SKM-1 (cell line): ENCODE measurements at regions not wholly inside any gene's neighbourhood (a gene's known extent, or its start where the extent isn't known, plus 50 kb on each side); places are given as distances from the start of the nearest gene placed in this dataset.

Experiments used
- DNase-seq: peaks from one replicate; lab custom pipeline; 2025; ENCODE audit not compliant: unreplicated experiment; lab: John Stamatoyannopoulos, UW

DNA sequence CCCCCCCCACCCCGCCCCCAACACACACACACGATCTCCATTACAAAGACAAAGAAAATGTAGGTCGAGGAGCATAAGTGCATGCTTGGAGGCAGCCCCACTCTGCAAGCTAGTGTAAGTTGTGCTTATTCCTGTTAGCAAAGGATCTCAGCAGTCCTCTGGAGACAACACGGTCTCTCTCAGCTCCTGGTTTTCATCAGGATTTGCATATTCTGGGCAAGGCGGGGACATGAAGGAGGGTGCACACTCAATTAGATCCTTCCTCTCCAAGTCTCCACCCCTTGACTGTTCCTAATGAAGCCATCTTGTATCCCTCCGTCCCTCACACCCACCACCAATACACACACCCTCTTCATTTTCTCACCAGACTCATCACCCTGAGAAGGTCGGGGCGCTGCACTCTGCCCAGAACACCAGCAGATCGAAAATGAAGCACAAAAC, 63.8 kb downstream of the MRPL46 start:
- no peak for DNase-seq

DNA sequence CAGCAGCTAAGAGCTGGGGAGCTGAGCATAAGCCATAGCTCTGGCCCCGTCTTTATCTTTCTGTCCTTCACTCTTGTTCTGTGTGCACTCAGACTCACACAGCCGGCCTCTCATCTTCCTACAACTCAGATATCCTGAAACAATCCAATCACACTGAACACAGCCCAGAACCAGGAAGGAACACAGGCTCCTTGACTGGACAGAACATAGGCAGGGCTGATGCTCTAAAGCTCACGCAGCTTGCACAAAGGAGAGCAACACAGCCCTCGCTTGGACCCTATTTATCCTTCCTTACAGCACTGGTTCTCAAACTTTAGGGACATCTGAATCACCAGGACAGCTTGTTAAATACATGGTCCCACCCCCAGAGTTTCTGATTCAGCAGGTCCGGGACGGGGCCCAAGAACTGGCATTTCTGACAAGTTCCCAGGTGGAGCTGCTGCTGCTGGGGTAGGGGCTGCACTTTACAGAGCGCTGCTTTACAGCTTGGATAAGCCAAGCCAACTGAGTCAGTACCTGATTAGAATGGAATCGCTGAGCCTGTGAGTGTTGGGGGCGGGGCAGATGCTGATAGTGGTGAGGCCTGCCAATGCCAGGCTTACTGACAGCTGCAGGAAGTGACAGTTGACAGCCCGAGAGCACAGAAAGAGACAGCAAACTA, 65.1 kb downstream of the MRPL46 start:
- no peak for DNase-seq

DNA sequence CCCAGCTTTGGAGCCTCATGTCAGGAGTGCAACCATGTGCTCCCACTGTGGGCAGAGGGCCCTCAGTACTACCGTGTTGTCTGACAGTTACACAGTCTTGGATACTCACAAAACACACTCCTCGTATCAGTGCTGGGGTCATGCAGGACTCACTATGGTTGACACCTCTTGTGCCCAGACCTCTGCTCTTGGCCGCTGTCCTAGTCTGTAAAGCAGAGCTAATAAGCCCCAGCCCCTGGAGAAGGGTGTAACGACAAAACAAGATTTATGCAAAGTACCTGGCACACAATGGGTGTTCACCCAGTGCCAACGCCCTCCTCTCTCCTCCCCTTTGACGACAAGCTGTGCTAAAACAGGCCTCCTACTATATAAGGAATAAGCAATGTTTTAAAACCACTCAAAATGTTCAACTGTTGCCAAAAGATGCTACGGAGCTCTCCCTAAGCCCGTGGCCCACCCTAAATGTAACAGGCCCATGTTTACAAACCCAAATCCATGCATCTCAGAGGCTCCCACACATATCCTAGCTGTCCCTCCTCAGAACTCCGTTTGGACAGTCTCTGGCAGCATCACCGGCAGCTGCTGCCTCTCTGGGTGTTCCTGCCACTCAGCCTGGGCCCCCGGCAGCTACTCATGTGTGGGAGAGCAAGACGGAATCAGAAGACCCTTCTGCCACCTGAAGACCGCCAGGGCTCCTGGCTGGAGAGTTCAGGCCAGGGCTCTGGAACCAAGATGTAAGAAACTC, 65.8 kb downstream of the MRPL46 start:
- DNase-seq = no peak

DNA sequence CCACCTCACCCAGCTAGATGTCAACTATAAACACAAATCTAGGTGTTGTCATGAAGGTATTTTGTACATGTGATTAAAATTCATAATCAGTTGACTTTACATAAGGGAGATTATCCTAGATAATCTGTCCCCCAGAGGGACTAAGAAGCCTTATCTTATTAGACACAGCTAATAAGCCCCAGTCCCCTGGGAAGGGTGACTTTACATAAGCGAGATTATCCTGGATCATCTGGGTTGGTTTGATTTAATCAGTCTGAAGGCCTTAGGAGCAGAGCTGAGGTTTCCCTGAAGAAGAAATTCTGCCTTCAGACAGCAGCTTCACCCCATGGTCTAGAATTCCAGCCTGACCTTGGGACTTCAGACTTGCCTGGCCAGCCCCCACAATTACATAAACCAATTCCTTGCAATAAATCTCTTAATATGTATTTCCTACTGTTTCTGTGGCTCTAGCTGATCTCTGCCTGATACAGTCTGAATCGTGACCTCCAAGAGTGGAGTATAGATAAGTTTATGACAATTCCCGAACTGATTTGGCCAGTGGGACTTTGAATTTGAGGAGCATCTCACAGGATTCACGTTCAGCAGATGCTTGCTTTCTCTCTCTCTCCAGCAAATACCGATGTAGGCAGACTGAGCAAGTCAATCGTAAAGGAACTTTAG, 66.5 kb downstream of the MRPL46 start:
- DNase-seq = no peak

DNA sequence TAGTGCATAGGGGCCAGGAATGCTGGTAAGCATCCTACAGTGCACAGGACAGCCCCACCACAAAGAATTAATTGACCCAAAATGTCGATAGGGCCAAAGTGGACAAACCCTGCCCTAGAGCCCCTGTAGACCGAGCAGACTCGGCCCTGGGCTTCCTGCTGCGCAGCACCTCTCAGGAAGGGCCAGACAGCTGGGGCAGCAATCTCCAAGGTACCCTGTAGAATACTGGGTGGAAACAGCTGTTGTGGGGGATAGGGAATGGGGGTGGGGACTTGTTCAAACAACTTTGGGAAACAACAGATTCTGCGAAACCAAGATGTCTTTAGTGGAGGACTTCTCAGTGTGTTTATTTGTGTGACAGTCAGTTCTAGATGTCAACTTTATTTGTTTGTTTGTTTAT, 67.1 kb downstream of the MRPL46 start:
- DNase-seq = no peak

DNA sequence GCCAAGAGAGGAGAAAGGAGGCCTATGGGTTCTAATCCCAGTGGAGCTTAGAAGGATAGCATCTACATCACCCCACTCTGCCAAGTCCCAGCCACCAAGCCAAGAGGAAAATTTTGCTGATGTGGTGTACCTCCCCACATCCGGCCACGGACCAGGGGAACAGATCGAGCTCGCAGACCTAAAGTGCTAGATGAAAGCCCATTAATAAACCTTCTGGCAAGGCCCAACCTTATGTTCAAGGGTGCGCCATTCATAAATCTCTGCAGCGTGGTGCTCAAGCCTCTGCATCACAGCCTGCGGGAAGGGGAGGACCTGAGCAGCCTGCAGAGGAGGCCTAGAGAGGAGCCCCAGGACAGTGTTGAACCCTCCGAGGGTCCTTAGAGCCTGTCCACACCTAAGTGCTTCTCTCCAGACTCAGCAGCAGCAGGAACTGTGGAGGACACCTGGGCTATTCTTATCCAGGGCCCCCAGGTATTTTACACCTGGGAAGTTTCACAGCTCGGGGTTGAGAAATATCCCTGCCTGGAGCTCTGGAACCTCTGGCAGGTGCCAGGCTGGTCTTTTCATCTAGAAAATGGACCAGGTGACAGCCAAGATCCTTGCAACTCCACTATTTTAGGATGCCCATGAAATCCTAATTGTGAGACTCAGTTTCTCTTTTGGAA, 68.0 kb downstream of the MRPL46 start:
- no peak for DNase-seq

DNA sequence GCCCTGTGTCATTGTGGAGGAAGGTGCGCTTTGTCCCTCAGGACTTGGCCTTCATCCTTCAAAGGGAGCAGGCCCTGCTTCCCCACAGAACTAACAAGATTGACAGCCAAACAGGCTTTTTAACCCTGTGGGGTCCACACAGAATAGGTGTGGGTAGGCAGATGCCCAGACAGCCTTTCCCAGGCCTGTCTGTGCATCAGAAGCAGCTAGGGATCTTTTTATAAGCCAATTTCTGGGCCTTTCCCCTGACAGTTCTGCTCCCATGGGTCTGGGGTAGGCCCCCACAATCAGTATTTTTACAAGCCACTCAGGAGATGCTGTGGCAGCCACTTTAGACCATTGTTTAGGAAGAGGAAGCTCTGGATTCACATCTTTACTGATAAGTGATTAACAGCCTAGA, 69.2 kb downstream of the MRPL46 start:
- no peak for DNase-seq

DNA sequence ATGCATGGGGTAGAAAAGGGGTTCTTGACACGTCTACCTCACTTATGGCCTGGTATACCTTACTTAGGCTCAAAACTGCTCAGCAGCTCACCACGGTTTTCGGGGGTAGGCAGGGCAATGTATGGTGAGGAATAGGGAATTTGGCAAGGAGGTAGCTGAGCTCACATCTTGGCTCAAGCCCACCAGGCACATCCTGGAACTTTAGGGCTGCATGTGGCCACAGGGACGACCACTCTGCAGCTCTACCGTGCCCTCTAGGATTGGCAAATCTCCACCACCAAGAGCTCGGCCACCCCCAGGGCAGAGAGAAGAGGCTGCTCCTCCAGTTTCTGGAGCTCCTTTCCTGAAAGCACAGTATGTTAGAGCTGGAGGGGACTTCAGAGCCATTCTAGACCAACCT, 69.7 kb downstream of the MRPL46 start:
- no peak for DNase-seq

DNA sequence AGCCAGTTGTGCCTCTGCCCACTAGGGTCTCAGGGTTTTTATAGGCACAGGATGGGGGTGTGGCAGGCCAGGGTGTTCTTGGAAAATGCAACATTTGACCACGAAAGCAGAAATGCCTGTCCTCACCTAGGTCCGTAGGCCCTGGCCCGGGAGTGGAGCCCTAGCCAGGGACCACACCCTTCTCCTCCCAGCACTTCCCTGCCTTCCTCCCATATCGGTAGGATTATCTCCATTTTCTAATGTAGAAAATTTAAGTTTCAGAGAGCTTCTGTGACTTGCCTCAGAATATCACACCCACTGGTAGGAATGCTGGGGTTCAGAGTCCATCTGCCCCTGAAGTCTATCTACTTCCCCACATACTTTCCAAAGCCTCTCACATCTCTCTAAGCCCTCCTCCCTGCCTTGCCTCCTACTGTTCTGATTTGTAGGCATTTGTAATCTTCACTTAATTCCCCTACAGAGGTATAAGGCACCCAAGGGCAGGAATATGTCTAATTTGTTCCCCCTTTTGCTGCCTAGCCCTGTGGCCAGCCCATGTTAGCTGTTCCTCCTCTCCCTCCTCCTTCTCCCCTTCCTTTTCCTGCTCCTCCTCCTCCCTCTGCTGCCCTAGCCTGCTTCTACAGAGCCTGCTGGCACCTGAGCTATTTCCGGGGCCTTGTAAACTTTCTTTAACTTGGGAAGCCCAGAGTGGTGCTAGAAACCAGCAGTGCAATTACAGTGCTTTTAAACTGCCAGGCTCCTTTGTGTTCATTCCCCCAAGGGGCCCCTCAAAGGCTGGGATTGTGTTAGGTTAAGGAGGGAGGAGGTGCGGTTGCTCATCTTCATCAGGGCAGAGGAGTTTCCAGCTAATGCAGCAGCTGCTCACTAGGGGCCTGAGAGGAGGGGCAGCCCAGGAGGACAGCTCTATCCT, 71.1 kb downstream of the MRPL46 start:
- no peak for DNase-seq

DNA sequence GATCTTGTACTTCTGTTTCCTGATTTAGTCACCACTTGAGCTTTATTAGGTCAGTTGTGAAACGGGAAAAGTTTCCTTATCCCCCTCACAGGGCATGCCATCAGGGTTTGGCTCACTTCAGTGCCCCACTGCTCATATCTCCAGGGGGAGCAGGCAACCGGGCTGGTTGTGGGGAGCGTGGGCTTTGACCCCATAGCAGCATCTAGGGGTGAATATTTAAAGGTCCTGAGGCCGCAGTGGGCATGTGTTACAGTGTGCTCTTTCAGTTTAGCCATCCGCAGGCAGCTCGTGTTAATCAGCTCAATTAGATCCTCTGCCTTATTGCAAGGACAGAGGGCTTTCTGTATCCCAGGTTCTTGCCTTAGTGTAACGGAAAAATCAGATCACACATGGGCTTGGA, 71.9 kb downstream of the MRPL46 start:
- no peak for DNase-seq

DNA sequence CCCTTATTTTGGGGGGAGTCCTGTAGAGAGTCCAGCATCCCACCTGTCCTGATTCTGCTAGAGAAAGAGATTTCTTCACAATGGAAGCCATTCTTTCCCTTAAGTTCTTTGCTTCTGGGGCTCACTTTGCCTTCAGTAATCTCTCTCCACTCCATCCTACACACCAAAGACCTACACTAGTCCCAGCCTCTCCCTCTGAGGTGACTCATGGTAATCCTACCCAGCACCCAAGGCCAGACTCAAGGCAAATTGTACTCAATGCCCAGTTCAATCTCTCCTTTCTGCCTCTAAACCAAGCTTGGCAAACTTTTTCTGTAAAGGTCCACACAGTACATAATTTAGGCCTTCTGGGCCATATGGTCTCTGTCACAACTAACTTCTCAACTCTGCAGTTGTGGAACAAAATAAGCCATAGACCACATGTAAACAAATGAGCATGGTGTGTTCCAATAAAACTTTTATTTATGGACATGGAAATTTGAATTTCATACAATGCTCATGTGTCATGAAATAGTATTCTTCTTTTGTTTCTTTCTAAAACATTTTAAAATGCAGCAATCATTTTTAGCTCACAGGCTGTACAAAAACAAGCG, 72.5 kb downstream of the MRPL46 start:
- no peak for DNase-seq

DNA sequence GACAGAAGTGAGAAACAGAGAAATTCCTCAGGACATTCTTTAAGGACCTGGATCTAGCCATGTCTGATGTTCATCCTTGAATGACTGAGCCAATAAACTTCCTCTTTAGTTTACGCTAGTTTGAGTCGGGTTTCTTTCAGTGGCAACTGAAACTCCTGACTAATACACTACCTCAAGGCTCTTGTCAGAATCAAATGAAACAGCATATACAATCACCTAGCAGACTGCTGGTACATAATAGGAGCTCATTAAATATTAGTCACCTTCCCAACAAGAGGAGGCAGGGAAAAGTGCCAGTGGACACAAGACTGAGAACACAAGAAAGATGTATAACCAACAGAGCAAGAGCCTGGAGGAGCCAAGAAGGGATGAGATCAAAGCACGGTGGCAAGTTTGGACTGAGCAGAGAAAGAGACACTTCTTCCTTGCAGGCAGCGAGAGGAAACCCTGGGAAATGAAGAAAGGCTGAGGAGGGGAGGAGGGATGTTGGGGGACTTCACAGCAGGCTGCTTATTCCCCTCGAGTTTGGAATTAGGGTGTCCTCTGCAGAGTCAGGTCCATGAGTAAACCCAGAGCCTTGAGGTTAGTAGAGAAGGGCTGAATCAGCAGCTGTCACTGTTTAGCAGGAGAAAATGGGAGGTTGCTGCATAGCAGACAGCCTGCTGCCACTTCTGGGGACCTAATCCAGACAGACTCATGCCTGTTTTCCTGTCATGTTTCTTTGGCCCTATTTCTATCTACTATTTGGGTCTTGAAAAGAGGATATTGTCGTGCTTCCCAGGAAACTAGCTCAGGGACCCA, 73.3 kb downstream of the MRPL46 start:
- DNase-seq = no peak

DNA sequence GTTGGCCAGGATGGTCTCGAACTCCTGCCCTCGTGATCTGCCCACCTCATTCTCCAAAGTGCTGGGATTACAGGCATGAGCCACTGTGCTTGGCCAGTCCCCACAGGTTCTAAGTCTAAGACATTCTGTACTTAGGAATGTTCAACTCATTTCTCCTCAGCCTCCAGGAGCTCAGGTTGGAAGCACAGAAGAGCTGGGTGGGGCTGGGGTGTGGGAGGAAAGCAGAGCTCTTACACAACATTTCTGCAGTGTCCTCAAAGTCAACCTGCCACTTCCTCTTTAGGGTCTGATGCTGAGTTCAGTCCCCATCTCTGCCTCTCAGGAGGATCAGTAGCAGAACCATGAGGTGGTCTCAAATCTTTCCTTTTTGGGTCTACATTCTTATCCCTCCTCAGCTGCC, 75.5 kb downstream of the MRPL46 start:
- DNase-seq = peak; percentile 74

DNA sequence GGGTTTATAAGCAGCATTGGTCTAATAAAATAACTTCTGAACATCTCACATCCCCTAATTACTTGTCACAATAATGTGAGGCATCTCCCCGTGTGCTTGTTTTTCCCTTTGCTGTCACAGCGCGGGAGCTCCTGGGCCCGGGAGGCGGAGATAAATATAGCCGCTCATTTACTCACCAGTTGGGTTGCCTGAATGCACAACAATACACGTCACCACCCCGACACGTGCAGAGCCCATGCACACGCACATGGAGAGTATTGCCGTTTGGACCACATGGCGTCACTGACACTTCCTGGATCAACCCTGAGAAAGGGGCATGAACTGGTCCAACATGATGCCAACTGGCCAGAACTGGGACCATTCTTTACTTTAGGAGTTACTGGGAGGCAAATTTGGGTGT, 76.2 kb downstream of the MRPL46 start:
- DNase-seq = no peak

DNA sequence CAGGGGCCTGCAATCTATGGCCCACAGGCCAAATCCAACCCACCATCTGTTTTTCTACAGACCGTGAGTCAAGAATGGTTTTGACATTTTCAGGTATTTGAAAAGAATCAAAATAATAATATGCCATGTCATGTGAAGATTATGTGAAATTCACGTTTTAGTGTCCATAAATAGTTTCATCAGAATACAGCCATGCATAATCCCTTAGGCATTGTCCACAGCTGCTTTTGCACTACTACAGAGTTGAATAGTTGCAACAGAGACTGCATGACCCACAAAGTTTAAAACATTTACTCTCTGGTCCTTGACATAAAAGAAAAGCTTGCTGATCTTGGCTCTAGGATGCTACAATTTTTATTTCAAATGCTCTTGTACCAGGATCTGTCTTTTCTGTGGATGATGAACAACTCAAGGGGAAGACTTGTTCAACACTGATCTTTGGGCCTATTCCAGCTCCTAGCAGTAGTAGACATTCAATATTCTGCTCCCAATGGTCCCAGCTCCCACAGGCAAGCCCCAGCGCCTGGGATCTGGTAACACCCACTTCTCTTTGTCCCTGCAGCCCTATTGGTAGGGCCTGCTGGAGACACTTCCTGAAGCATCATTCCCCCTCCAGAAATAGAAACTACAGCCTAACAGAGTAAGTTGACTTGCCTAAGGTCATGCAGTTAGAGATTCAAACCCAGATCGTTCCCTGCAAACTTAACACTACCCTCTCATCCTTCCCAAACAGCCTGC, 76.9 kb downstream of the MRPL46 start:
- no peak for DNase-seq

DNA sequence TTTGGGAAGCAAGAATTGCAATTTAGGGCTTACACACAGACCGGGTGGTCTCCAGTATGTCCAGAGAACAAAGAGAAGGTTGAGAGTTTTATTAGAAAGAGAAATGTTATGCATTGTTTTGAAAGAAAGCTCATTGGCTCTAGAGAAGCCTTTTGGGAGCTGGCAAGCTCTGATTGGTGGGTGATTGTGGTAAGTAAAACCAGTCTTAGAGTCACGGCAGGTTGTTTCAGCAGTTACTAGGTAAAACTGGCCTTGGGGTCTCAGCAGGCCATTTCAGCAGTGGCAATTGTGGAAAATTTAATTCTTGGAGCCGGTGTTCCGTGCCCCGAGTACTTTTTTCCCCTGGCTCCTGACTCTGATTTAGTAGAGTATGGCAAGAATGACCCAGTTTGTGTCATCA, 78.1 kb downstream of the MRPL46 start:
- DNase-seq = no peak

DNA sequence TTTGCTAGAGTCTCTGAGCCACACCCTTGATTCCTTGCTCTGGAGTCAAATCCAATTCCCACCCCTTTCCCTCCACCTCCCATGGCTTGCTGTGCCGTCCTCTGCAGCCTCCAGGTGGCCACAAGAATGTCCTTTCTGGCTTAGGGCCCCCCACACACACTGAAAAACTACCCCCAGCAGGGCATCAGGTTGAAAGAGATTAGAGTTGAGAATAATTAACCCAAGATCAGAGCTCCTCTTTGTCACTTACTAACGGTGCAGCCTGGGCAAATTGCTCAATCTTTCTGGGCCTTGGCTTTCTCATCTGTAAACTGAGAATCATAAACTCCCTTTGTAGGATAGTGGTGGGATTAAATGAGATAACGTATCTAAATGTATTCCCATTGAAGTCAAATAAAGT, 78.5 kb downstream of the MRPL46 start:
- no peak for DNase-seq

DNA sequence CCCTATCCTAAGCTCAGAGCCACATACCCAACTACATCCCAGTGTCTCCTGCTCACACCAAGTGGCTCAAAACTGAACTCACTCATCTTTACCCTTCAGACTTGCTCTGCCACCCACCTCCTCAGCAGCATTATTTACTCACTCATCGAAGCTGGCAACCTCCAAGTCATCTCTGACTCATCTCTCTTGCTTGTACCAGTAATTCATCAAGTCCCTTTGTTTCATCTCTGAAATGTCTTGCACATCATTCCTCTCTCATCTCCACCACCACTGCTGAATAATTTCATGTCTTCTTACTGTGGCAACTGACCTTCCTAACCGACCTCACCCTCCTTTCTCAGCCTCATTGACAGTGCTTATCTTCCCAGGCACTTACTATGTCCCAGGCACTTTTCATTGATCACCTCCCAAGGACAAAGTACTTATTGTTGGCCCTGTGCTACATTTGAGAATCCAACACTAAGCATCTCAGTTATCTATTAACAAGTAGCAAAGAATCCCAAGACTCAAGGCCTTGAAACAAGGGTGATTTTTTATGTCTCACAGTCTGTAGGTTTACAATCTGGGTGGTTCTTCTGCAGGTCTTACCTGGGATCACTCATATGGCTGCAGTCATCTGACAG, 82.0 kb downstream of the MRPL46 start:
- DNase-seq = no peak
